Transverse colon (tissue), 4 donors: ENCODE measurements at regions not wholly inside any gene's neighbourhood (a gene's known extent, or its start where the extent isn't known, plus 50 kb on each side); places are given as distances from the start of the nearest gene placed in this dataset.
A peak's percentile ranks its signal among the peaks of the same experiment; 100 is the strongest.

Experiments
- DNase-seq: peaks from one replicate; pipeline ENCODE4 v3.0.0-alpha.2; 2019
- H3K27ac ChIP-seq, 4 donors: fragments of 200-600 bp; sonication (generic); 2 replicates each; pipeline ENCODE4 v1.5.1; 2016 to 2018; ENCODE audit warnings: inconsistent platforms in 4 of 4
- H3K27me3 ChIP-seq: fragments of 200-600 bp; sonication (generic); 2 replicates; pipeline ENCODE4 v1.5.1; 2017; ENCODE audit warnings: inconsistent platforms
- H3K36me3 ChIP-seq, 4 donors: fragments of 200-600 bp; sonication (generic); 2 replicates each; pipeline ENCODE4 v1.5.1; 2017 to 2019; ENCODE audit warnings: inconsistent platforms in 4 of 4
- H3K4me1 ChIP-seq, 4 donors: fragments of 200-600 bp; sonication (generic); 2 replicates each; pipeline ENCODE4 v1.5.1; 2017 to 2020; ENCODE audit warnings: inconsistent platforms in 4 of 4
- H3K4me3 ChIP-seq, 4 donors: fragments of 200-600 bp; sonication (generic); 1 replicate in 1 of 4; 2 replicates in 3 of 4; pipeline versions ENCODE4 v1.5.1 to v1.6.1; 2017 to 2019; ENCODE audit warnings: inconsistent platforms in 4 of 4
- H3K9me3 ChIP-seq, 2 donors: fragments of 200-600 bp; sonication (generic); 2 replicates each; pipeline ENCODE4 v1.5.1; 2017 to 2019; ENCODE audit warnings: inconsistent platforms in 2 of 2
- CTCF ChIP-seq, 5 experiments: fragments of 200-600 bp in 3 of 5; fragments of 450-650 bp in 2 of 5; sonication (generic) in 3 of 5; IDR thresholded peaks; 1 replicate in 2 of 5; 2 replicates in 3 of 5; pipeline ENCODE4 v1.5.1; 2016 to 2017; ENCODE audit warnings: antibody characterized with exemption in 5 of 5, inconsistent platforms in 3 of 5, mild to moderate bottlenecking in 2 of 5, moderate library complexity in 1 of 5
- EP300 ChIP-seq: sonication (generic); formaldehyde crosslinking; IDR thresholded peaks from one replicate; pipeline ENCODE4 v1.6.1; 2017; ENCODE audit warnings: antibody characterized with exemption, low read depth
- POLR2A ChIP-seq: fragments of 450-650 bp; IDR thresholded peaks from one replicate; pipeline ENCODE4 v1.6.1; 2016; ENCODE audit warnings: antibody characterized with exemption, mild to moderate bottlenecking, moderate library complexity
- POLR2AphosphoS5 ChIP-seq, 3 donors: sonication (generic); formaldehyde crosslinking; IDR thresholded peaks; one replicate each; pipeline ENCODE4 v1.6.1; 2016; ENCODE audit warnings: antibody characterized with exemption in 3 of 3
- WGBS, 2 donors: methylation state at CpG; one replicate each; pipeline ENCODE4 v1.1.5; 2018; ENCODE audit warnings: low coverage in 1 of 2; 5-methylcytosine and 5-hydroxymethylcytosine counted together
- in situ Hi-C, 4 donors: fragments of 200-750 bp; cut with MboI; loops; one replicate each; pipeline versions ENCODE4 v1.15.0 to v1.15.1; 2017; ENCODE audit warnings: low sequenced_read_pairs in 3 of 4, low pct_ligation_motif_present in 1 of 4, low pct_unique_long_range_greater_than_20kb in 1 of 4
- intact Hi-C: fragments of 100-400 bp; cut with DNase I; formaldehyde crosslinking; loops from one replicate; pipeline ENCODE4 v1.15.1; 2023; ENCODE audit warnings: low total_unique reads

GRCh38 chr14:96143906-96144305 lies 60.7 kb upstream of the BDKRB2 start:
- no peaks in the 10 kb centered on the region for H3K27me3 ChIP-seq
- intact Hi-C loops (no loop called here), in situ Hi-C loops (no loop called here)
- H3K4me1 ChIP-seq: peaks cover 0 to 14% (median 0%) of the 10 kb centered on the region in 4 donors
- TF ChIP-seq POLR2AphosphoS5 (IDR thresholded peaks at IDR 0.05) (no peak), CTCF (IDR thresholded peaks at IDR 0.05) (no peak), POLR2A (no peak), EP300 (no peak)
- no peak for DNase-seq
- 84 to 88% methylated on average over 2 of the region's 2 CpGs for WGBS, 2 donors
- H3K36me3 ChIP-seq: no peaks in the 10 kb centered on the region
- H3K27ac ChIP-seq: no peak overlapping the region
- H3K4me3 ChIP-seq: no peak overlapping the region
- H3K9me3 ChIP-seq: peaks cover 0 to 5% of the 10 kb centered on the region in 2 donors

- peaks cover 0 to 5% of the 10 kb centered on the region in 2 donors for H3K9me3 ChIP-seq
- H3K27me3 ChIP-seq: no peaks in the 10 kb centered on the region
- intact Hi-C loops (no loop called here), in situ Hi-C loops (no loop called here)
- peak overlapping the region; percentile 13 to 64 (median 56) for H3K27ac ChIP-seq
- TF ChIP-seq POLR2A (no peak), POLR2AphosphoS5 (IDR thresholded peaks at IDR 0.05) (no peak), EP300 (no peak), CTCF (IDR thresholded peaks at IDR 0.05) (no peak)
- H3K4me1 ChIP-seq: peaks cover 0 to 14% (median 0%) of the 10 kb centered on the region in 4 donors
- H3K36me3 ChIP-seq: no peaks in the 10 kb centered on the region
- no peak overlapping the region for H3K4me3 ChIP-seq
- 42 to 63% methylated on average over 5 to 6 of the region's 6 CpGs for WGBS, 2 donors
- no peak for DNase-seq
Observed at GRCh38 chr14:96145116-96145864, 59.3 kb upstream of the BDKRB2 start.

- intact Hi-C loops: no loop called here
- WGBS, 2 donors: 57 to 67% methylated on average over 4 of the region's 4 CpGs
- in situ Hi-C loops: no loop called here
- Histone ChIP-seq H3K9me3 (peaks cover 0 to 5% of the 10 kb centered on the region in 2 donors), H3K27me3 (no peaks in the 10 kb centered on the region), H3K36me3 (no peaks in the 10 kb centered on the region), H3K27ac (peak overlapping the region; percentile 13 to 64 (median 56)), H3K4me3 (no peak overlapping the region), H3K4me1 (peaks cover 0 to 14% (median 0%) of the 10 kb centered on the region in 4 donors)
- TF ChIP-seq EP300: no peak
- no peak for TF ChIP-seq CTCF (IDR thresholded peaks at IDR 0.05)
- TF ChIP-seq POLR2A: no peak
- peak; percentile 10 to 56 (median 38) for TF ChIP-seq POLR2AphosphoS5 (IDR thresholded peaks at IDR 0.05)
- DNase-seq: no peak
Observed at GRCh38 chr14:96146131-96146771, 58.4 kb upstream of the BDKRB2 start.

GRCh38 chr14:96148631-96149030 lies 56.0 kb upstream of the BDKRB2 start:
- 75% methylated on average over 3 of the region's 3 CpGs; no CpG with 5 or more reads in 1 of the 2 donors for WGBS, 2 donors
- TF ChIP-seq POLR2A (no peak), CTCF (IDR thresholded peaks at IDR 0.05) (no peak), EP300 (no peak)
- Histone ChIP-seq H3K4me1 (peaks cover 0 to 14% (median 0%) of the 10 kb centered on the region in 4 donors), H3K27ac (no peak overlapping the region), H3K27me3 (no peaks in the 10 kb centered on the region), H3K36me3 (no peaks in the 10 kb centered on the region), H3K4me3 (no peak overlapping the region), H3K9me3 (no peaks in the 10 kb centered on the region)
- intact Hi-C loops (no loop called here), in situ Hi-C loops (no loop called here)
- DNase-seq: no peak
